ENCODE measurements at regions not wholly inside any gene's neighbourhood (a gene's known extent, or its start where the extent isn't known, plus 50 kb on each side); places are given as distances from the start of the nearest gene placed in this dataset.

- Histone ChIP-seq H3K27me3 (no peaks in the 10 kb centered on the region), H3K4me1 (no peaks in the 10 kb centered on the region), H3K4me3 (no peak overlapping the region), H3K9me3 (no peaks in the 10 kb centered on the region), H3K27ac (no peak overlapping the region), H3K36me3 (no peaks in the 10 kb centered on the region)
- no peak for DNase-seq (ENCODE audit: low spot score in 2 of 2)
- TF ChIP-seq POLR2AphosphoS5 (IDR thresholded peaks at IDR 0.05), result no peak
- TF ChIP-seq, protein P1, sequence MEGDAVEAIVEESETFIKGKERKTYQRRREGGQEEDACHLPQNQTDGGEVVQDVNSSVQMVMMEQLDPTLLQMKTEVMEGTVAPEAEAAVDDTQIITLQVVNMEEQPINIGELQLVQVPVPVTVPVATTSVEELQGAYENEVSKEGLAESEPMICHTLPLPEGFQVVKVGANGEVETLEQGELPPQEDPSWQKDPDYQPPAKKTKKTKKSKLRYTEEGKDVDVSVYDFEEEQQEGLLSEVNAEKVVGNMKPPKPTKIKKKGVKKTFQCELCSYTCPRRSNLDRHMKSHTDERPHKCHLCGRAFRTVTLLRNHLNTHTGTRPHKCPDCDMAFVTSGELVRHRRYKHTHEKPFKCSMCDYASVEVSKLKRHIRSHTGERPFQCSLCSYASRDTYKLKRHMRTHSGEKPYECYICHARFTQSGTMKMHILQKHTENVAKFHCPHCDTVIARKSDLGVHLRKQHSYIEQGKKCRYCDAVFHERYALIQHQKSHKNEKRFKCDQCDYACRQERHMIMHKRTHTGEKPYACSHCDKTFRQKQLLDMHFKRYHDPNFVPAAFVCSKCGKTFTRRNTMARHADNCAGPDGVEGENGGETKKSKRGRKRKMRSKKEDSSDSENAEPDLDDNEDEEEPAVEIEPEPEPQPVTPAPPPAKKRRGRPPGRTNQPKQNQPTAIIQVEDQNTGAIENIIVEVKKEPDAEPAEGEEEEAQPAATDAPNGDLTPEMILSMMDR (IDR thresholded peaks at IDR 0.05), result no peak
- no peak for TF ChIP-seq POLR2A (IDR thresholded peaks at IDR 0.05)
- intact Hi-C loops (cut with DNase I; ENCODE audit: low total_unique reads), result no loop called here
Measured at GRCh38 chr5:90158131-90158530, 251.4 kb downstream of the CETN3 start.

DNA sequence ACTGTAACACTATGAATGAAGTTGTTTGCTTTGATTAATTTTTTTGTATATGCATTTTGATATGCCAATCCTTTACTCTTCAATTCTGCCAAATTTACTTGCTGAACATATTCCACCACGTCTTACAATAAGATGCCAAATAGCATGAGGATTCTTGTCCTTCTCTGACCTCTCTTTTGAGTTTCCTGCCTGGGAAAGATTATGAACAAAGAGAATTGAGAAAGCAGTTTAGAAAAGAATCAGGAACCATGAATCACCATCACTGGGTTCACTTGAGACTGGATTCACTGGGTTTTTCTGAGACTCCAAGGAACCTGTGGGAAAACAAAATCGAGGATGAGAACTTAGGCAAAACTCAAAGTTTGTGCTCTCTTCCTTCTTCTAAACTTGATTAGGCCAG, 256.5 kb downstream of the CETN3 start:
- intact Hi-C loops (cut with DNase I; ENCODE audit: low total_unique reads), result no loop called here
- Histone ChIP-seq H3K36me3 (no peaks in the 10 kb centered on the region), H3K27ac (no peak overlapping the region)

GRCh38 chr5:90144625-90145327, 264.8 kb downstream of the CETN3 start:
- no peaks in the 10 kb centered on the region for H3K9me3 ChIP-seq
- H3K36me3 ChIP-seq, result no peaks in the 10 kb centered on the region
- no peak overlapping the region for H3K4me3 ChIP-seq
- intact Hi-C loops (cut with DNase I; ENCODE audit: low total_unique reads), result no loop called here
- H3K27ac ChIP-seq, result no peak overlapping the region
- TF ChIP-seq, protein P1 (IDR thresholded peaks at IDR 0.05), result no peak
- TF ChIP-seq POLR2AphosphoS5 (IDR thresholded peaks at IDR 0.05) (no peak), POLR2A (IDR thresholded peaks at IDR 0.05) (no peak)
- no peaks in the 10 kb centered on the region for H3K4me1 ChIP-seq
- no peaks in the 10 kb centered on the region for H3K27me3 ChIP-seq
- DNase-seq (ENCODE audit: low spot score in 2 of 2), result no peak

More for the DNA sequence above, 256.5 kb downstream of the CETN3 start:
- no peak overlapping the region for H3K4me3 ChIP-seq
- TF ChIP-seq, protein P1 (IDR thresholded peaks at IDR 0.05), result no peak
- TF ChIP-seq POLR2AphosphoS5 (IDR thresholded peaks at IDR 0.05) (no peak), POLR2A (IDR thresholded peaks at IDR 0.05) (no peak)
- H3K27me3 ChIP-seq, result no peaks in the 10 kb centered on the region
- no peak for DNase-seq (ENCODE audit: low spot score in 2 of 2)
- H3K4me1 ChIP-seq, result no peaks in the 10 kb centered on the region
- no peaks in the 10 kb centered on the region for H3K9me3 ChIP-seq

GRCh38 chr5:90142541-90142940, 267.0 kb downstream of the CETN3 start:
- H3K9me3 ChIP-seq, result no peaks in the 10 kb centered on the region
- no peak overlapping the region for H3K4me3 ChIP-seq
- intact Hi-C loops (cut with DNase I; ENCODE audit: low total_unique reads), result no loop called here
- no peaks in the 10 kb centered on the region for H3K27me3 ChIP-seq
- no peak for DNase-seq (ENCODE audit: low spot score in 2 of 2)
- no peak overlapping the region for H3K27ac ChIP-seq
- H3K36me3 ChIP-seq, result no peaks in the 10 kb centered on the region
- H3K4me1 ChIP-seq, result no peaks in the 10 kb centered on the region
- TF ChIP-seq POLR2A (IDR thresholded peaks at IDR 0.05), result no peak

GRCh38 chr5:90141984-90142383, 267.6 kb downstream of the CETN3 start:
- intact Hi-C loops (cut with DNase I; ENCODE audit: low total_unique reads), result no loop called here
- TF ChIP-seq POLR2A (IDR thresholded peaks at IDR 0.05) (no peak), POLR2AphosphoS5 (IDR thresholded peaks at IDR 0.05) (no peak)
- TF ChIP-seq, protein P1 (IDR thresholded peaks at IDR 0.05), result no peak
- DNase-seq (ENCODE audit: low spot score in 2 of 2), result no peak
- no peaks in the 10 kb centered on the region for H3K4me1 ChIP-seq
- no peaks in the 10 kb centered on the region for H3K27me3 ChIP-seq
- H3K4me3 ChIP-seq, result no peak overlapping the region
- no peak overlapping the region for H3K27ac ChIP-seq
- H3K9me3 ChIP-seq, result no peaks in the 10 kb centered on the region
- no peaks in the 10 kb centered on the region for H3K36me3 ChIP-seq
